T-cell (primary cell): ENCODE measurements at regions not wholly inside any gene's neighbourhood (a gene's known extent, or its start where the extent isn't known, plus 50 kb on each side); places are given as distances from the start of the nearest gene placed in this dataset.
"Not testable (repeated sequence)": the region's sequence is repeated elsewhere in the genome, so short reads cannot be mapped to it uniquely, and the experiment has no call there.

Experiments
- ATAC-seq, 4 experiments: fragments of 200-7000 bp in 3 of 4; fragments of 150-1000 bp in 1 of 4; cut with Tn5 transposase; replicated peaks in 1 of 4; 1 replicate in 3 of 4; 2 replicates in 1 of 4; pipeline ENCODE4 v1.10.0; 2021; ENCODE audit warnings: moderate library complexity in 3 of 4, mild to moderate bottlenecking in 2 of 4, moderate number of reproducible peaks in 1 of 4
- CTCF ChIA-PET, 2 donors: fragments of 300-600 bp; sonication (Branson Sonifier 250); formaldehyde crosslinking; loops; one replicate each; lab custom pipeline; 2022; ENCODE audit warnings: antibody characterized with exemption in 2 of 2; lab: Charles Lee
- POLR2A ChIA-PET, 2 donors: fragments of 300-600 bp; sonication (Branson Sonifier 250); formaldehyde crosslinking; loops; one replicate each; lab custom pipeline; 2022; ENCODE audit warnings: antibody characterized with exemption in 2 of 2; lab: Charles Lee
- DNase-seq, 35 experiments: peaks; one replicate each; pipeline versions ENCODE4 v3.0.0 to v3.0.0-alpha.2; 2013 to 2023
- H3K27ac ChIP-seq: one replicate; pipeline ENCODE4 v1.5.1; 2013; ENCODE audit warnings: low read length
- H3K27me3 ChIP-seq, 2 experiments: replicated peaks in 1 of 2; 1 replicate in 1 of 2; 2 replicates in 1 of 2; pipeline versions ENCODE4 v1.6.1 to v1.7.0; 2013; ENCODE audit warnings: low read length in 1 of 2, mixed read lengths in 1 of 2; ENCODE audit not compliant: control insufficient read depth in 2 of 2, insufficient read depth in 2 of 2; ENCODE audit errors: extremely low read depth in 1 of 2
- H3K36me3 ChIP-seq, 2 donors: 1 replicate in 1 of 2; 2 replicates in 1 of 2; pipeline versions ENCODE4 v1.6.1 to v1.7.0; 2013; ENCODE audit warnings: low read length in 1 of 2; ENCODE audit not compliant: control insufficient read depth in 2 of 2, insufficient read depth in 1 of 2; ENCODE audit errors: extremely low read depth in 1 of 2
- H3K4me1 ChIP-seq, 2 experiments: 1 replicate in 1 of 2; 2 replicates in 1 of 2; pipeline versions ENCODE4 v1.6.1 to v1.7.0; 2013; ENCODE audit warnings: low read length in 2 of 2, mixed read lengths in 1 of 2; ENCODE audit not compliant: insufficient read depth in 2 of 2, control insufficient read depth in 1 of 2; ENCODE audit errors: extremely low read depth in 1 of 2
- H3K4me3 ChIP-seq, 2 donors: 1 replicate in 1 of 2; 2 replicates in 1 of 2; pipeline versions ENCODE4 v1.5.1 to v1.7.0; 2013; ENCODE audit warnings: mild to moderate bottlenecking in 2 of 2, low read length in 1 of 2, moderate library complexity in 1 of 2; ENCODE audit not compliant: control insufficient read depth in 1 of 2; ENCODE audit errors: extremely low read depth in 1 of 2
- H3K9me3 ChIP-seq: 2 replicates; pipeline ENCODE4 v1.7.0; 2013
- H3K27ac Mint-ChIP-seq, 2 donors: one replicate each; pipeline ENCODE4 v1.8.0; 2020 to 2021; ENCODE audit warnings: mild to moderate bottlenecking in 2 of 2, mixed read lengths in 2 of 2
- H3K27me3 Mint-ChIP-seq, 2 donors: one replicate each; pipeline ENCODE4 v1.8.0; 2021 to 2022; ENCODE audit warnings: mixed read lengths in 2 of 2
- H3K36me3 Mint-ChIP-seq: one replicate; pipeline ENCODE4 v1.8.0; 2021; ENCODE audit warnings: mixed read lengths
- H3K4me1 Mint-ChIP-seq, 3 donors: one replicate each; pipeline ENCODE4 v1.8.0; 2020 to 2022; ENCODE audit warnings: mixed read lengths in 3 of 3, mild to moderate bottlenecking in 1 of 3
- H3K4me3 Mint-ChIP-seq, 3 donors: one replicate each; pipeline ENCODE4 v1.8.0; 2020 to 2022; ENCODE audit warnings: mild to moderate bottlenecking in 3 of 3, mixed read lengths in 3 of 3, moderate library complexity in 3 of 3
- H3K9me3 Mint-ChIP-seq, 3 donors: one replicate each; pipeline ENCODE4 v1.8.0; 2020 to 2022; ENCODE audit warnings: mixed read lengths in 3 of 3
- WGBS: methylation state at CpG from one replicate; pipeline ENCODE4 v1.1.5; 2013; ENCODE audit warnings: missing lambda C conversion rate; ENCODE audit not compliant: insufficient coverage; 5-methylcytosine and 5-hydroxymethylcytosine counted together

GRCh38 chr5:61230492-61230891, 68.2 kb upstream of the SMIM15 start:
- Mint-ChIP-seq H3K36me3 (no peaks in the 10 kb centered on the region), H3K4me3 (no peak overlapping the region), H3K27me3 (peaks cover 2 to 5% of the 10 kb centered on the region in 2 donors), H3K27ac (no peak overlapping the region), H3K4me1 (peaks cover 2 to 8% (median 2%) of the 10 kb centered on the region in 3 donors), H3K9me3 (no peaks in the 10 kb centered on the region)
- no peaks in the 10 kb centered on the region for H3K36me3 ChIP-seq
- ATAC-seq (no peak), DNase-seq (no peak)
- H3K9me3 ChIP-seq: no peaks in the 10 kb centered on the region
- H3K4me1 ChIP-seq: peaks cover 0 to 3% of the 10 kb centered on the region in 2 experiments
- POLR2A ChIA-PET: no interaction called here
- CTCF ChIA-PET: no interaction called here
- H3K4me3 ChIP-seq: no peak overlapping the region
- peaks cover 0 to 6% of the 10 kb centered on the region in 2 experiments for H3K27me3 ChIP-seq
- H3K27ac ChIP-seq: no peak overlapping the region
- 85% methylated on average over 3 of the region's 3 CpGs for WGBS

- Mint-ChIP-seq H3K9me3 (no peaks in the 10 kb centered on the region), H3K27me3 (peaks cover 2 to 5% of the 10 kb centered on the region in 2 donors), H3K27ac (no peak overlapping the region), H3K4me3 (no peak overlapping the region), H3K4me1 (peaks cover 2 to 8% (median 2%) of the 10 kb centered on the region in 3 donors), H3K36me3 (no peaks in the 10 kb centered on the region)
- DNase-seq (no peak), ATAC-seq (no peak)
- CTCF ChIA-PET: no interaction called here
- H3K27me3 ChIP-seq: peaks cover 0 to 6% of the 10 kb centered on the region in 2 experiments
- H3K4me3 ChIP-seq: no peak overlapping the region
- H3K9me3 ChIP-seq: no peaks in the 10 kb centered on the region
- H3K4me1 ChIP-seq: peaks cover 0 to 3% of the 10 kb centered on the region in 2 experiments
- H3K27ac ChIP-seq: no peak overlapping the region
- POLR2A ChIA-PET: interaction anchor here in 1 of 2 donors (0.6 kb wide), 1 partner anchor 206 kb away, joined by 3 read pairs; no protein-coding TSS in a partner anchor
- H3K36me3 ChIP-seq: no peaks in the 10 kb centered on the region
Observed at GRCh38 chr5:61231813-61232212, 69.5 kb upstream of the SMIM15 start.

- H3K9me3 Mint-ChIP-seq: no peaks in the 10 kb centered on the region
- H3K27ac Mint-ChIP-seq: no peak overlapping the region
- H3K27me3 Mint-ChIP-seq: peaks cover 2 to 5% of the 10 kb centered on the region in 2 donors
- Histone ChIP-seq H3K4me3 (no peak overlapping the region), H3K4me1 (peaks cover 0 to 3% of the 10 kb centered on the region in 2 experiments), H3K27ac (no peak overlapping the region), H3K36me3 (no peaks in the 10 kb centered on the region), H3K9me3 (no peaks in the 10 kb centered on the region), H3K27me3 (peaks cover 0 to 6% of the 10 kb centered on the region in 2 experiments)
- no peak for DNase-seq
- H3K4me3 Mint-ChIP-seq: no peak overlapping the region
- no peak for ATAC-seq
- no peaks in the 10 kb centered on the region for H3K36me3 Mint-ChIP-seq
- ChIA-PET CTCF (no interaction called here), POLR2A (interaction anchor here in 1 of 2 donors (0.6 kb wide), 1 partner anchor 205 kb away, joined by 3 read pairs; no protein-coding TSS in a partner anchor)
- 86% methylated on average over 1 of the region's 3 CpGs for WGBS
- peaks cover 2 to 8% (median 2%) of the 10 kb centered on the region in 3 donors for H3K4me1 Mint-ChIP-seq
Observed at GRCh38 chr5:61232490-61233050, 70.3 kb upstream of the SMIM15 start.

GRCh38 chr5:61234019-61234418, 71.8 kb upstream of the SMIM15 start:
- Mint-ChIP-seq H3K9me3 (no peaks in the 10 kb centered on the region), H3K4me1 (peaks cover 2 to 8% (median 2%) of the 10 kb centered on the region in 3 donors), H3K27me3 (peaks cover 5 to 8% of the 10 kb centered on the region in 2 donors), H3K27ac (no peak overlapping the region), H3K4me3 (no peak overlapping the region), H3K36me3 (no peaks in the 10 kb centered on the region)
- 72% methylated on average over 3 of the region's 4 CpGs for WGBS
- ChIA-PET CTCF (no interaction called here), POLR2A (no interaction called here)
- Histone ChIP-seq H3K27me3 (peaks cover 0 to 6% of the 10 kb centered on the region in 2 experiments), H3K4me3 (no peak overlapping the region), H3K4me1 (peaks cover 0 to 1% of the 10 kb centered on the region in 2 experiments), H3K36me3 (no peaks in the 10 kb centered on the region), H3K27ac (no peak overlapping the region), H3K9me3 (no peaks in the 10 kb centered on the region)
- no peak for DNase-seq
- ATAC-seq: no peak

- H3K27ac Mint-ChIP-seq, ATAC-seq, H3K27ac ChIP-seq, DNase-seq, H3K27me3 ChIP-seq, H3K36me3 Mint-ChIP-seq, H3K4me3 Mint-ChIP-seq, H3K9me3 Mint-ChIP-seq, H3K36me3 ChIP-seq, H3K9me3 ChIP-seq, H3K4me1 Mint-ChIP-seq, H3K4me1 ChIP-seq, H3K4me3 ChIP-seq, POLR2A ChIA-PET, H3K27me3 Mint-ChIP-seq: not testable (repeated sequence)
- no CpG with 5 or more reads among the region's 3 CpGs for WGBS
- CTCF ChIA-PET: interaction anchor here in 1 of 2 donors (0.5 kb wide), 1 partner anchor 41 kb away, joined by 3 read pairs; no protein-coding TSS in a partner anchor
Observed at GRCh38 chr5:61236715-61237114, 74.4 kb upstream of the SMIM15 start.

GRCh38 chr5:61245486-61245885, 83.2 kb upstream of the SMIM15 start:
- ATAC-seq (no peak), DNase-seq (no peak)
- no peaks in the 10 kb centered on the region for H3K27me3 ChIP-seq
- H3K27ac ChIP-seq: no peak overlapping the region
- CTCF ChIA-PET: interaction anchor here in 1 of 2 donors (0.6 kb wide), 1 partner anchor 153 kb away, joined by 4 read pairs; no protein-coding TSS in a partner anchor
- no peak overlapping the region for H3K27ac Mint-ChIP-seq
- no peaks in the 10 kb centered on the region for H3K36me3 Mint-ChIP-seq
- POLR2A ChIA-PET: no interaction called here
- no peaks in the 10 kb centered on the region for H3K36me3 ChIP-seq
- peaks cover 0 to 7% (median 2%) of the 10 kb centered on the region in 3 donors for H3K9me3 Mint-ChIP-seq
- H3K4me3 Mint-ChIP-seq: no peak overlapping the region
- H3K9me3 ChIP-seq: no peaks in the 10 kb centered on the region
- no CpG with 5 or more reads among the region's 4 CpGs for WGBS
- H3K27me3 Mint-ChIP-seq: no peaks in the 10 kb centered on the region
- no peaks in the 10 kb centered on the region for H3K4me1 ChIP-seq
- H3K4me3 ChIP-seq: no peak overlapping the region
- H3K4me1 Mint-ChIP-seq: no peaks in the 10 kb centered on the region
